ENCODE measurements at regions not wholly inside any gene's neighbourhood (a gene's known extent, or its start where the extent isn't known, plus 50 kb on each side); places are given as distances from the start of the nearest gene placed in this dataset.

DNA sequence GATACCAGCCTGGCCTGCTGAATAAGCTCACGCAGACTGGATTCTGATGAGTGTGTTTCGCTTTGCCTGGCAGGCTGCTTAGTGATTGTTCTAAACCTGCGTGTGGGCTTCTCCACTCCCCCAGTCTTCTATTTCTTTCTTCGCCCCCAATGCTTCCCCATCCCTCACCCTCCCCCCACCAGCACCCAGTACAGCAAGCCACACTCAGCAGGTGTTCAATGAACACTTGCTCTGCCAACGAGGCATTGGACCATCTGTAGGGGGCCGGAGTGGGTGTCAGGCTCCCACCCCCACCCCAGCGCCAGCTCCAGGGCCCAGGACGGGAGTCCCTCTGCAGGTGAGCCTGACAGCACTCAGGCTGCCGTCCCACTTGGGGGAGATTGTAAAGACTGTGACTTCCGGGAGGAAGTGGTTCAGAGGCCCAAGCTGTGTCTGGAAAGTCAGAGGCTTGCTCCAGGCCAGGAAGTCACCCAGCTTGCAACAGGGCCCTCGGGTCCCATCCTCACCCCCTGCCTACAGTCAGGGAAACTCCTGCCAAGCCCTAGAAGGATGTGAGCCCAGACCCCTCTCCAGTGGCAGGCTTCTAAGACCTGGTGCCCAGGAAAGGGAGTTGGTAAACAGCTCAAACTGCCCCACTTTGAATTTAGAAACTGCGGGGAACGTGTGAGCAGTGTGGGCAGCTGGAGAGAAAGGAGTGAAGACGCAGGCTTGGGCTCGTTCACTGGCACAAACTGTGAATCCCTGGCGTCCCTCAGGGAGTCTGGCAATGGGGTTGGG is 66.3 kb upstream of the PRDM11 start:
- TF ChIP-seq CTCF (CRISPR knock-in tag; IDR thresholded peaks at IDR 0.05) (no peak), FOXM1 (CRISPR knock-in tag; IDR thresholded peaks at IDR 0.05) (no peak)
